ENCODE measurements at regions not wholly inside any gene's neighbourhood (a gene's known extent, or its start where the extent isn't known, plus 50 kb on each side); places are given as distances from the start of the nearest gene placed in this dataset.

DNA sequence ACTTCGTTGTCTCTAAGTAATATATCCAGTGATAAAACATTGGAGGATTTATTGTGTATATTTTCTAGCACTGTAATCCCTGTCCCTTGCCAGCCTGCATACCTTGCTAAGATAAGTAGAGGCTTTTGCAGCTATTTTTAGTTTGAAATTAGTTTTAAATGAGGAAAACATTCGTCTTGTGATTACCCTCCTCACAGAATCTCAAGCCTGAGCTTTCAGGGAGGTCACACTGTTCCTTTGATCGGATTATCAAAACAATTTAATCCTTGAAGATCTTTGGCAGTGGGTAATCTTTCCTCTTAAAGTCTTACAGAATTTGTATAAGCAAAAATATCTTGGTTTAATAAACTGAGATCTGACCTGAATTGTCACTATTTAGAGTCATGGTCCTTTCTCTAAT lies 897.0 kb upstream of the CELF2 start:
- no peaks in the 10 kb centered on the region for H3K9me3 ChIP-seq (ENCODE audit: control insufficient read depth in 4 of 4, low read length in 3 of 4)
- DNase-seq (ENCODE audit: low spot score) = no peak
- H3K36me3 ChIP-seq (ENCODE audit: control insufficient read depth in 4 of 4, insufficient read depth in 3 of 4, low read depth in 1 of 4, low read length in 3 of 4) = no peaks in the 10 kb centered on the region
- H3K27me3 ChIP-seq (ENCODE audit: control insufficient read depth in 4 of 4, insufficient read depth in 4 of 4, low read length in 3 of 4) = no peaks in the 10 kb centered on the region
- no peak overlapping the region for H3K4me3 ChIP-seq (ENCODE audit: low read depth in 1 of 3, low read length in 3 of 3)
- 43% methylated on average over 3 of the region's 3 CpGs for WGBS
- no peak overlapping the region for H3K9ac ChIP-seq (ENCODE audit: low read depth in 1 of 2, low read length in 2 of 2)
- H3K27ac ChIP-seq (ENCODE audit: low read depth in 1 of 2, low read length in 2 of 2) = no peak overlapping the region
- TF ChIP-seq, protein P1, sequence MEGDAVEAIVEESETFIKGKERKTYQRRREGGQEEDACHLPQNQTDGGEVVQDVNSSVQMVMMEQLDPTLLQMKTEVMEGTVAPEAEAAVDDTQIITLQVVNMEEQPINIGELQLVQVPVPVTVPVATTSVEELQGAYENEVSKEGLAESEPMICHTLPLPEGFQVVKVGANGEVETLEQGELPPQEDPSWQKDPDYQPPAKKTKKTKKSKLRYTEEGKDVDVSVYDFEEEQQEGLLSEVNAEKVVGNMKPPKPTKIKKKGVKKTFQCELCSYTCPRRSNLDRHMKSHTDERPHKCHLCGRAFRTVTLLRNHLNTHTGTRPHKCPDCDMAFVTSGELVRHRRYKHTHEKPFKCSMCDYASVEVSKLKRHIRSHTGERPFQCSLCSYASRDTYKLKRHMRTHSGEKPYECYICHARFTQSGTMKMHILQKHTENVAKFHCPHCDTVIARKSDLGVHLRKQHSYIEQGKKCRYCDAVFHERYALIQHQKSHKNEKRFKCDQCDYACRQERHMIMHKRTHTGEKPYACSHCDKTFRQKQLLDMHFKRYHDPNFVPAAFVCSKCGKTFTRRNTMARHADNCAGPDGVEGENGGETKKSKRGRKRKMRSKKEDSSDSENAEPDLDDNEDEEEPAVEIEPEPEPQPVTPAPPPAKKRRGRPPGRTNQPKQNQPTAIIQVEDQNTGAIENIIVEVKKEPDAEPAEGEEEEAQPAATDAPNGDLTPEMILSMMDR (IDR thresholded peaks at IDR 0.05; ENCODE audit: low read depth, low read length, missing input control) = no peak
- TF ChIP-seq TAF1 (conservative IDR thresholded peaks at IDR 0.05) (no peak), GABPA (IDR thresholded peaks at IDR 0.05 in 1 of 2, conservative IDR thresholded peaks at IDR 0.05 in 1 of 2) (no peak), RAD21 (IDR thresholded peaks at IDR 0.05) (no peak), FOXA1 (IDR thresholded peaks at IDR 0.05) (no peak), NR2F2 (IDR thresholded peaks at IDR 0.05) (no peak), HNF4G (IDR thresholded peaks at IDR 0.05) (no peak), HNF4A (conservative IDR thresholded peaks at IDR 0.05) (no peak), JUND (IDR thresholded peaks at IDR 0.05) (no peak), YY1 (IDR thresholded peaks at IDR 0.05) (no peak), FOXA2 (IDR thresholded peaks at IDR 0.05) (no peak), EGR1 (IDR thresholded peaks at IDR 0.05; ENCODE audit: low read depth in 2 of 2) (no peak)
- TF ChIP-seq, protein P2, sequence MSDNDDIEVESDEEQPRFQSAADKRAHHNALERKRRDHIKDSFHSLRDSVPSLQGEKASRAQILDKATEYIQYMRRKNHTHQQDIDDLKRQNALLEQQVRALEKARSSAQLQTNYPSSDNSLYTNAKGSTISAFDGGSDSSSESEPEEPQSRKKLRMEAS (IDR thresholded peaks at IDR 0.05) = no peak
- TF ChIP-seq, protein P3, sequence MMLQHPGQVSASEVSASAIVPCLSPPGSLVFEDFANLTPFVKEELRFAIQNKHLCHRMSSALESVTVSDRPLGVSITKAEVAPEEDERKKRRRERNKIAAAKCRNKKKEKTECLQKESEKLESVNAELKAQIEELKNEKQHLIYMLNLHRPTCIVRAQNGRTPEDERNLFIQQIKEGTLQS (IDR thresholded peaks at IDR 0.05) = no peak
- TF ChIP-seq, protein P4, sequence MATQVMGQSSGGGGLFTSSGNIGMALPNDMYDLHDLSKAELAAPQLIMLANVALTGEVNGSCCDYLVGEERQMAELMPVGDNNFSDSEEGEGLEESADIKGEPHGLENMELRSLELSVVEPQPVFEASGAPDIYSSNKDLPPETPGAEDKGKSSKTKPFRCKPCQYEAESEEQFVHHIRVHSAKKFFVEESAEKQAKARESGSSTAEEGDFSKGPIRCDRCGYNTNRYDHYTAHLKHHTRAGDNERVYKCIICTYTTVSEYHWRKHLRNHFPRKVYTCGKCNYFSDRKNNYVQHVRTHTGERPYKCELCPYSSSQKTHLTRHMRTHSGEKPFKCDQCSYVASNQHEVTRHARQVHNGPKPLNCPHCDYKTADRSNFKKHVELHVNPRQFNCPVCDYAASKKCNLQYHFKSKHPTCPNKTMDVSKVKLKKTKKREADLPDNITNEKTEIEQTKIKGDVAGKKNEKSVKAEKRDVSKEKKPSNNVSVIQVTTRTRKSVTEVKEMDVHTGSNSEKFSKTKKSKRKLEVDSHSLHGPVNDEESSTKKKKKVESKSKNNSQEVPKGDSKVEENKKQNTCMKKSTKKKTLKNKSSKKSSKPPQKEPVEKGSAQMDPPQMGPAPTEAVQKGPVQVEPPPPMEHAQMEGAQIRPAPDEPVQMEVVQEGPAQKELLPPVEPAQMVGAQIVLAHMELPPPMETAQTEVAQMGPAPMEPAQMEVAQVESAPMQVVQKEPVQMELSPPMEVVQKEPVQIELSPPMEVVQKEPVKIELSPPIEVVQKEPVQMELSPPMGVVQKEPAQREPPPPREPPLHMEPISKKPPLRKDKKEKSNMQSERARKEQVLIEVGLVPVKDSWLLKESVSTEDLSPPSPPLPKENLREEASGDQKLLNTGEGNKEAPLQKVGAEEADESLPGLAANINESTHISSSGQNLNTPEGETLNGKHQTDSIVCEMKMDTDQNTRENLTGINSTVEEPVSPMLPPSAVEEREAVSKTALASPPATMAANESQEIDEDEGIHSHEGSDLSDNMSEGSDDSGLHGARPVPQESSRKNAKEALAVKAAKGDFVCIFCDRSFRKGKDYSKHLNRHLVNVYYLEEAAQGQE (IDR thresholded peaks at IDR 0.05) = no peak
- TF ChIP-seq, protein P5, sequence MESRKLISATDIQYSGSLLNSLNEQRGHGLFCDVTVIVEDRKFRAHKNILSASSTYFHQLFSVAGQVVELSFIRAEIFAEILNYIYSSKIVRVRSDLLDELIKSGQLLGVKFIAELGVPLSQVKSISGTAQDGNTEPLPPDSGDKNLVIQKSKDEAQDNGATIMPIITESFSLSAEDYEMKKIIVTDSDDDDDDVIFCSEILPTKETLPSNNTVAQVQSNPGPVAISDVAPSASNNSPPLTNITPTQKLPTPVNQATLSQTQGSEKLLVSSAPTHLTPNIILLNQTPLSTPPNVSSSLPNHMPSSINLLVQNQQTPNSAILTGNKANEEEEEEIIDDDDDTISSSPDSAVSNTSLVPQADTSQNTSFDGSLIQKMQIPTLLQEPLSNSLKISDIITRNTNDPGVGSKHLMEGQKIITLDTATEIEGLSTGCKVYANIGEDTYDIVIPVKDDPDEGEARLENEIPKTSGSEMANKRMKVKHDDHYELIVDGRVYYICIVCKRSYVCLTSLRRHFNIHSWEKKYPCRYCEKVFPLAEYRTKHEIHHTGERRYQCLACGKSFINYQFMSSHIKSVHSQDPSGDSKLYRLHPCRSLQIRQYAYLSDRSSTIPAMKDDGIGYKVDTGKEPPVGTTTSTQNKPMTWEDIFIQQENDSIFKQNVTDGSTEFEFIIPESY (IDR thresholded peaks at IDR 0.05) = no peak
- no peaks in the 10 kb centered on the region for H3K4me1 ChIP-seq (ENCODE audit: control insufficient read depth in 4 of 4, insufficient read depth in 4 of 4, low read length in 3 of 4)

DNA sequence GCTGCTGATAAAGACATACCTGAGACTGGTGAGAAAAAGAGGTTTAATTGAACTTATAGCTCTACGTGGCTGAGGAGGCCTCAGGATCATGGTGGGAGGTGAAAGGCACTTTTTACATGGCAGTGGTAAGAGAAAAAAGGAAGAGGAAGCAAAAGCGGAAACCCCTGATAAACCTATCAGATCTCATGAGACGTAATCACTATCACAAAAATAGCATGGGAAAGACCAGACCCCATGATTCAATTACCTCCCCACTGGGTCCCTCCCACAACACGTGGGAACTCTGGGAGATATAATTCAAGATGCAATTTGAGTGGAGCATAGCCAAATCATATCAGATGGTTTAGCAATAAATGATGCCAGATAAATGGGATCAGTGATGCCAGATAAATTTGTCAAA lies 892.0 kb upstream of the CELF2 start:
- H3K4me3 ChIP-seq (ENCODE audit: low read depth in 1 of 3, low read length in 3 of 3) = no peak overlapping the region
- no peak overlapping the region for H3K27ac ChIP-seq (ENCODE audit: low read depth in 1 of 2, low read length in 2 of 2)
- H3K36me3 ChIP-seq (ENCODE audit: control insufficient read depth in 4 of 4, insufficient read depth in 3 of 4, low read depth in 1 of 4, low read length in 3 of 4) = no peaks in the 10 kb centered on the region
- no peaks in the 10 kb centered on the region for H3K27me3 ChIP-seq (ENCODE audit: control insufficient read depth in 4 of 4, insufficient read depth in 4 of 4, low read length in 3 of 4)
- H3K9me3 ChIP-seq (ENCODE audit: control insufficient read depth in 4 of 4, low read length in 3 of 4) = no peaks in the 10 kb centered on the region
- no peak for DNase-seq (ENCODE audit: low spot score)
- no peak overlapping the region for H3K9ac ChIP-seq (ENCODE audit: low read depth in 1 of 2, low read length in 2 of 2)
- H3K4me1 ChIP-seq (ENCODE audit: control insufficient read depth in 4 of 4, insufficient read depth in 4 of 4, low read length in 3 of 4) = no peaks in the 10 kb centered on the region
- WGBS = 56% methylated on average over 4 of the region's 4 CpGs
- TF ChIP-seq, protein P5 (IDR thresholded peaks at IDR 0.05) = no peak
- TF ChIP-seq JUND (IDR thresholded peaks at IDR 0.05) = no peak
- no peak for TF ChIP-seq YY1 (IDR thresholded peaks at IDR 0.05)
- TF ChIP-seq EGR1 (IDR thresholded peaks at IDR 0.05; ENCODE audit: low read depth in 2 of 2) = no peak
- TF ChIP-seq, protein P4 (IDR thresholded peaks at IDR 0.05) = no peak
- TF ChIP-seq HNF4A (conservative IDR thresholded peaks at IDR 0.05) = no peak
- TF ChIP-seq, protein P1 (IDR thresholded peaks at IDR 0.05; ENCODE audit: low read depth, low read length, missing input control) = no peak
